WTC11 (cell line): ENCODE measurements at regions not wholly inside any gene's neighbourhood (a gene's known extent, or its start where the extent isn't known, plus 50 kb on each side); places are given as distances from the start of the nearest gene placed in this dataset.

Experiments
- IRF1 ChIP-seq: sonication (generic); formaldehyde crosslinking; IDR thresholded peaks from 2 replicates; pipeline ENCODE4 v1.8.0; 2023; ENCODE audit warnings: missing genetic modification reagents
- NFE2L1 ChIP-seq: sonication (generic); formaldehyde crosslinking; IDR thresholded peaks from 2 replicates; pipeline ENCODE4 v1.8.1; 2023; ENCODE audit warnings: missing genetic modification reagents
- STAT6 ChIP-seq: sonication (generic); formaldehyde crosslinking; conservative IDR thresholded peaks from 2 replicates; pipeline ENCODE4 v1.8.1; 2023; ENCODE audit warnings: mild to moderate bottlenecking, low read depth, missing genetic modification reagents, moderate library complexity
- TF ChIP-seq, protein P1 (sequence below): fragments of 200-600 bp; IDR thresholded peaks from 2 replicates; pipeline ENCODE4 v1.8.0; 2022; ENCODE audit warnings: antibody characterized with exemption

DNA sequence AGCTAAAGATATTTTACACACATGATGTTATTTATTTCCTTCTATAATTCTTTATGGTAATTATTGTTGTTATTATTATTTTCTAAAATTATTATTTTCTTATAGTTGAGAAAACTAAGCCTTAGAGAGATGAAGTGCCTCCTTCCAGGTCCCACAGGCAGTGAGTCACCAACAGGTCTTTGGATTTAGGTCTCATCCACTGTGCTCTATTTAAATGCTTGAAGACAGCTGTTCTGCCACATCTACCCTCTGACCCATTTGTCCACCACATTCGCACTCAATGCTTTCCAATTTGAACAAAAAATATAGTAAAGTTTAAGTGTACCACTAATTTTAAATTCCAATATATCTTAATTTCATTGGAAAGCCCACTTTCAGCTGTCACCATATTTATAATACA is 566.4 kb downstream of the PPARGC1A start:
- TF ChIP-seq, protein P1, sequence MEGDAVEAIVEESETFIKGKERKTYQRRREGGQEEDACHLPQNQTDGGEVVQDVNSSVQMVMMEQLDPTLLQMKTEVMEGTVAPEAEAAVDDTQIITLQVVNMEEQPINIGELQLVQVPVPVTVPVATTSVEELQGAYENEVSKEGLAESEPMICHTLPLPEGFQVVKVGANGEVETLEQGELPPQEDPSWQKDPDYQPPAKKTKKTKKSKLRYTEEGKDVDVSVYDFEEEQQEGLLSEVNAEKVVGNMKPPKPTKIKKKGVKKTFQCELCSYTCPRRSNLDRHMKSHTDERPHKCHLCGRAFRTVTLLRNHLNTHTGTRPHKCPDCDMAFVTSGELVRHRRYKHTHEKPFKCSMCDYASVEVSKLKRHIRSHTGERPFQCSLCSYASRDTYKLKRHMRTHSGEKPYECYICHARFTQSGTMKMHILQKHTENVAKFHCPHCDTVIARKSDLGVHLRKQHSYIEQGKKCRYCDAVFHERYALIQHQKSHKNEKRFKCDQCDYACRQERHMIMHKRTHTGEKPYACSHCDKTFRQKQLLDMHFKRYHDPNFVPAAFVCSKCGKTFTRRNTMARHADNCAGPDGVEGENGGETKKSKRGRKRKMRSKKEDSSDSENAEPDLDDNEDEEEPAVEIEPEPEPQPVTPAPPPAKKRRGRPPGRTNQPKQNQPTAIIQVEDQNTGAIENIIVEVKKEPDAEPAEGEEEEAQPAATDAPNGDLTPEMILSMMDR: no peak
- TF ChIP-seq NFE2L1 (CRISPR knock-in tag): no peak
- no peak for TF ChIP-seq STAT6 (CRISPR knock-in tag)
- TF ChIP-seq IRF1: no peak
